SH-SY5Y (cell line): ENCODE measurements at regions not wholly inside any gene's neighbourhood (a gene's known extent, or its start where the extent isn't known, plus 50 kb on each side); places are given as distances from the start of the nearest gene placed in this dataset.

Experiments
- GATA2 ChIP-seq: IDR thresholded peaks from 2 replicates; pipeline ENCODE4 v1.6.1; 2011; ENCODE audit warnings: mild to moderate bottlenecking, low read depth, low read length
- GATA3 ChIP-seq: IDR thresholded peaks from 2 replicates; pipeline ENCODE4 v1.6.1; 2011; ENCODE audit warnings: low read depth, mild to moderate bottlenecking, low read length, moderate library complexity

DNA sequence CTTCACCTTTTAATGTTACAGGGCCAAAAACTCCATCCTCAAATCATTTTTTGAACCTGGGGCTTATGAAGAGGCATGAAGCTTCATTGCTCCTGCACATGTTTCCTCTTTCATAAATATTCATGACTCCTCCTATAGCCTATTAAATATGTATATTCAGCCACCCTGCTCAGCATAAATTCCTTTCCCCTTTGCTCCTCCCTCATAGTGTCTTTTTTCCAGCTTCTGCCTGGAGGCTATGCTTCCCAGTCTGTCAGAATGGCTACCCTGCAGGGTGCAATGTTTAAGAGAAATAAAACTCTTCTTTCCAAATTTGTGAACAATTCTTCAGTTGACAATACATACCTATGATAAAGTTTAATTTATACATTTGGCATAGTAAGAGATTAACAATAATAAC, 1082.9 kb upstream of the CDH18 start:
- TF ChIP-seq GATA3 (no peak), GATA2 (no peak)
